Stimulated activated CD8-positive, alpha-beta memory T cell treated with anti-CD3 and anti-CD28 coated beads, Interleukin-7, amount 100 ng/mL, for 48 hours (primary cell): ENCODE measurements at regions not wholly inside any gene's neighbourhood (a gene's known extent, or its start where the extent isn't known, plus 50 kb on each side); places are given as distances from the start of the nearest gene placed in this dataset.

Source experiments
- DNase-seq, 2 donors: peaks; one replicate each; pipeline ENCODE4 v3.0.0-alpha.2; 2020; ENCODE audit warnings: low read depth in 1 of 2; ENCODE audit errors: extremely low read depth in 1 of 2

- DNase-seq, result no peak
These were observed 1272.6 kb downstream of the BRD1 start for GRCh38 chr22:48554893-48555572.

DNA sequence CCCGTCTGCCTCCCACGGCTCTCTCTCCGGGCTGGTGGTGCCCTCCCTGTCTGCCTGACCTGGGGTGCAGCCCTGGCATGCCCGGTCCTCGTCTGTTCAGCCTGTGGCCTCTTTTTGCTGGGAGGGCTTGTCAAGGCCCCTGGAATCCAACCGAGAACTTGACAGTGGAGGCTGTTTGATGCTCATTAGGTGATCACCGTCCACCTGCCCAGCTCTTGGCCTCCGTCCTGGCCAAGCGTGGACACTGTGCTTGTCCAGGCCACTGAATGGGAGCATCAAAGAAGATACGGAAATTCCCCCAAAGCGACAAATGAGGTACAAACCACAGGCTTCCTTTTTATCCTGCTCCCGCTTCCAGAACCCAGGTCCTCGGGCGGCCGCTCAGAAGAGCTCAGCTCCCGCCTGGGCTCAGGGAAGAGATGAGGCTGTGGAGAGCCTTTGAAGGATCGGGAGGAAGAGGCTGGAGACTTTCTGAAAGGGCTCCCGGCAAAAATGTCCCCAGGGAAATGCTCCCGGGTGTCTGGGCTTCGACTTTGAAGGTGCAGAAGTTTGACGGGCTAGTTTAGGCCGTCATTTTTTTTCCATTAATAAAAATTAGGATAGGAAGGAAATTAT, 1273.9 kb downstream of the BRD1 start:
- no peak for DNase-seq

DNA sequence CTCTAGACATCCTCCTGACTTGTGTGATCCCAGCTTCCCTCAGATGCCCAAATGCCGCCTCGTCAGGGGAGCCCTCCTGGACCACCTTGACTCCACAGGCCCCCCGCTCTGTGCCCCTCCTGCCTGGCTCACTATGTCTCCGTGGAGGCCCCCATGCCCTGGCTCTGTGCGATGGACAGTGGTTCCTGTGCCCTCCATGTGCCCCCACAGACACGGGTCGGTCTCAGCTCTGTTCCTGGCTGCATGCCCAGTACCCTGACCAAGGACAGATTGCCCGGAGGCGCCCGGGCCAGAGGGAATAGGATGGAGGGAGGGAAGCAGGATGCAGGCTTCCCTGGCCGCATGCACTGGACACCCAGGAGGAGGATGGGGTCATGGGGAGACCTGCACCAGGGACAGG, 1274.6 kb downstream of the BRD1 start:
- no peak for DNase-seq

- DNase-seq, result no peak
These were observed 1275.9 kb downstream of the BRD1 start for GRCh38 chr22:48551716-48552268.

DNA sequence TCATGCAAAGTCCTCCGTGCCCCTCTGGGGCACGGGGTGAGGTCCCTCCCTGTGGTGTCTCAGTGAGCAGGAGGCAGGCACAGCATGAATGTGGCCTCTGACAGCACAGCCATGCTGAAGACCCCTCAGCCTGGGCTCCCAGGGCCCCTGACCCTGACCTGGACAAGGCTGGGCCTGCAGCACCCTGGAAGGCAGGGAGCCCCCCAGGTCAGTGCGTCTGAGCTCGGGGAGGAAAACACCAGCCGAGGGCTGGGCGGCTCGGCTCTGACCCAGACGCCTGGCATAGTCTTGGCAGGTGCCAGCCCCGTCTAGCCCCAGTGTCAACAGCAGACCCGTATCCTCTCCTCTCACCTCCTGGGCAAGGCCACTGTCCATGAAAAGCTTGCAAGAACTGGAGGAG, 1276.6 kb downstream of the BRD1 start:
- DNase-seq, result no peak

DNA sequence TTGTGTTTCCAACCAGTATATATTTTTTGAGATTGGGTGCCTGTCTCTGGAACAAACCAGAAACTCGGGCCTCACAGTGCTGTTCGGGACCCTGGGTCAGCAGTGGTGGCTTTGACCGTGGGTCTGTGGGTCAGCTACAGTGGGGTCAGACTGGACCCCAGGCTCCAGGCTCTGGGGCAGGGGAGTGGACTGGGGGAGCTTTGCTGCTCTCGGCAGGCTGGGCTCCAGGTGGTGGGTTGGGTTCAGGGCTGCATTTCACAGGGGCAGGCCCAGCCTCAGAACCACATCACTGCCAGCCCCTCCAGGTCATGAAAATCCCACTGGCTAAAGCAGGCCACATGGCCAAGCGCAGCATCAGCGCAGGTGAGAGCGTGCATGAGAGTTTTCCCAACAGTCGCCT, 1279.3 kb downstream of the BRD1 start:
- no peak for DNase-seq

DNA sequence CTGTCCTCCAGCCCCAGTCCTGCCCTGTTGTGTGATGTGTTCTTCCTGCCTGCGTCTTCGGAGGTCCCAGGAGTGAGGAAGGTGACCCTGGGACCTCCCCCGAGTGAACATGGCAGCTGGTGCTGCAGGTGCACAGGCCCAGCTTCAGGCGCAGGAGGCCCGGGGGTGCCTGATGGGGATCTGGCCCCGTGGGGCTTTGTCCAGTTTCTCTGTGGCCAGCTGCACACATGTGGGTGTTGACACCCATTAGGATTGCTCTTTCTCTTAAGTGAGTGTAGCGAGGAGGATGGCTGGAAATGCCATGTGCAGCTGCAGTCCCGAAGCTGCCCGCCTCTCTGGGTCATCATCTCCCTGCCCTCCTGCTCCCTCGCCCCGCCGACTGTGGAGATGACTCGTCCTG, 1279.7 kb downstream of the BRD1 start:
- DNase-seq, result no peak

- DNase-seq, result no peak
These were observed 1280.8 kb downstream of the BRD1 start for GRCh38 chr22:48546653-48547424.

- no peak for DNase-seq
These were observed 1281.7 kb downstream of the BRD1 start for GRCh38 chr22:48545987-48546386.

- DNase-seq, result no peak
These were observed 1286.1 kb downstream of the BRD1 start for GRCh38 chr22:48541401-48542098.

- DNase-seq, result no peak
These were observed 1288.4 kb downstream of the BRD1 start for GRCh38 chr22:48539261-48539660.

GRCh38 chr22:48538291-48538820, 1289.3 kb downstream of the BRD1 start:
- DNase-seq, result no peak

DNA sequence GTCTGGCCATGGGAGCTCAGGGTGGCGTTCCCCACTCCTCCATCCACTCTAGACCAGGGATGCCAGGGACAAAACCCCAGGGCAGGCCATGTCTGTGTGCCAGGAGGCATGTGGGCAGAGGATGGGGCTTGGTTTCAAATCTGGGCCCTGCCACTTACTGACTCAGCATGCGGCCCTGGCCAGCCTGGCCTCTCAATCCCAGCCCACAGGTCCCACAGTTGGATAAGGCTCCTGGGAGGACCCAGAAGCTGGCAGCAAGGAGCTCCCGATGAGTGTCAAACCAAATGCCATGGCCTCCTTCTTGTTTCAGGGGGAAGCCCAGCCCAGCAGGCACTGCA, 1290.4 kb downstream of the BRD1 start:
- DNase-seq, result no peak

- DNase-seq, result no peak
These were observed 1290.9 kb downstream of the BRD1 start for GRCh38 chr22:48536541-48537342.

DNA sequence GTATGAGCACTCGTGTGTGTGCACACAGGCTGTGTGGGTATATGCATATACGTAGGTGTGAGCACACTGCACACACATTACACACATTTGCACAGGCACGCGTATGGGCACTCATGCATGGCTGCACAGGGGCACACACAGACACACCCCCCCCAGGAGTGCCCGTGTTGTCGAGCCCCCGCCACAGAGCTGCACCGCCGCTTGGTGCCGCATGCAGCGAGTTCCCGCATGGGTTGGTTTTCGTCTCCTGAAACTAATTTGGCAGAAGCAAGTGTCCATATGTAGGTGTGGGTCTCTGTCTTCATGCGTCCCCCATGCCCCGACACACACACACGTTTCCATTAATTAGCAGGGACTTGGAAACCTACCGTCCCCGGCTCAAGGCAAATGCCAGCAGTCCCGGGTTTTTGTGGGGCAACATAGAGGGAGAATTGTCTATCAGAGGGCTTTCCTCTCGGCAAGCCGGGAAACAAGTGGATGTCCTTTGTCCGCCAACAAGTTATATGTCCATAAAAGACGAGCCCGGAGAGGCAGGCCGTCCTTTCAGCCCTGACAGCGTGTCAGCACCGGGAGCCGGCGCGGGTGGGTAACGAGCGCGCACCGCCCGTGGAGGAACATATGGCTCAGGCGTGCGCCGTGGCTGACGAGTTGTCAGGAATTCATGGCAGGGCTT, 1291.7 kb downstream of the BRD1 start:
- no peak for DNase-seq

DNA sequence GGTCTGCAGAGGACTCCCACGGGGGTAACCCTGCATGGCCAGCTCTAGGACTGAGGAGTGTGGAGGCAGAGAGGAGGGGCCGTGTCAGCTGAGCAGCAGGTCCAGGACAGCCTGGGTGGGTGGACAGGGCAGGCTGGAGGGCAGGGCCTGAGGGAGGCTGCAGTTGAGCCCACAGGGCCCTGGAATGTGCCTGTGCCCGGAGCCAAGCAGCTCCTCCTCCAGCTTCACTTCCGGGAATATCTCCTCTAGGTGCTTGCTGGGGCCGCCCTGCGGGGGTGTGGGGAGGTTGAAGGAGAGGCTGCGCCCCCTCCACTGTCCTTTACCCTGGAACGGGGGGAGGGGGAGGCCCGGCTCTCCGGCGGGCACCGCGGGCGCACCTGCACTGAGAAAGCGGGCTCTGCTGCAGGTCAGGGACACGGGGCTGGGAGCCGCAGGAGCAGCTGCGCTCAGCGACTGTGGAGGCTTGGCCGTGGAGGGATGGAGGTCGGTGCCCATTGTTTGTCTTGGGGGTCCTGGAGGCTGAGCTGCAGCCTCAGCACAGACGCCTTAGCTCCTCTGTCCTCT, 1293.2 kb downstream of the BRD1 start:
- no peak for DNase-seq

GRCh38 chr22:48532986-48533385, 1294.7 kb downstream of the BRD1 start:
- no peak for DNase-seq

DNA sequence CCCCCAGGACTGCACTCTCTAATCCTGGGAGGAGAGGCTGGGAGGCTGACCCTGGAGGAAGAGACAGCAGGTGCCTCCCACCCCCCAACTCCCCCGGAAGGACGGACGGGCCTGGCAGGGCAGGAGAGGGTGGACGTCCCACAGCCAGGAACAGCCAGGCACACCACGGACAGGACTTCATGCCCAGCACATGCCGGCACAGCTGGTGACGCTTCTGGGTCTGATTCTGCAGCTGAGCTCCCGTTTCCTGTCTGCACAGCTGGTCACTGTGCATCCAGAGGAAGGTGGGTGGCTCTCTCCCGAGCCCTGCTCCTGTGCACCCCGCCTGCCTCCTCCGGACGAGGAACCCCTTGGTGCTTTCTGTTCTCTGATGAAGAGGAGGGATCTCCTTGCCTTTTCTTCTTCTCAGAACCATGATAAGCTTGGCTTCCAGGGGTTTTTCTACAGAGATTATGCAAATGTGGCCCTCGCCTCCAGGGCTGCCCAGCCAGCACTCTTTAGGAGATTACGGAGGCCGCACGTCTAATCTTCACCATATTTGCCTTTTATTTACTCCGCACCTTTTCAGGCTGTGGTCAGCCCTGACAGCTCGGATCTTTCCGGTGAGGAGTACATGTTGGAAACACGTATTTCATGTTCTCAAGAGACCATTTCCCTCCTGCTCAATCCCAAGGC, 1295.8 kb downstream of the BRD1 start:
- DNase-seq, result no peak

DNA sequence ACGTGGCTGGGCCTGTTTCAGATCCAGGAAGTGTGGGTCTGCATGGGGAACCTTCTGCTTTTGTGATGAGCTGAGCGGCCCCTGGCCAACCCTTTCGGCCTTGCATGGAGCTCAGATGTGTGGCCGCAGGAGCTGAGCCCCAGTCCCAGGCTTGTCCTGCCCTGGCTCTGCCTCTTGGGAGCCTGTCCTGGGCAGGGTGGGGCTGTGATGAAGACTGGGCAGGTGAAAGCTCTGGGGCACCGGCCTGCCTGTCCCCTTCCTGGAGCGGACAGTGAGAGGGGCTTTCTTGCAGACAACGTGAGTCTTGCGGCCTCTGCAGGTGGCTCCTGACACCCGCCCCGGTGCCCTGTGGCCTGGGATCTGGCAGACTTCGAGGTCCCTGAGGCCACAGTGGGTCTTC, 1296.6 kb downstream of the BRD1 start:
- DNase-seq, result no peak
